Mucosa of descending colon (tissue), 3 donors: ENCODE measurements at regions not wholly inside any gene's neighbourhood (a gene's known extent, or its start where the extent isn't known, plus 50 kb on each side); places are given as distances from the start of the nearest gene placed in this dataset.

Experiments
- ATAC-seq: fragments of 200-7000 bp; cut with Tn5 transposase; one replicate; pipeline ENCODE4 v1.9.1; 2020; ENCODE audit warnings: mild to moderate bottlenecking, moderate library complexity
- DNase-seq, 3 donors: peaks; one replicate each; pipeline ENCODE4 v3.0.0-alpha.2; 2020
- H3K36me3 ChIP-seq: fragments of 200-600 bp; one replicate; pipeline ENCODE4 v1.8.0; 2021; ENCODE audit warnings: low read depth, mild to moderate bottlenecking
- H3K4me1 ChIP-seq: fragments of 200-600 bp; one replicate; pipeline ENCODE4 v1.8.0; 2021; ENCODE audit warnings: low read depth, mild to moderate bottlenecking
- H3K4me3 ChIP-seq: fragments of 200-600 bp; one replicate; pipeline ENCODE4 v1.8.0; 2021; ENCODE audit warnings: mild to moderate bottlenecking
- H3K9me3 ChIP-seq: fragments of 200-600 bp; one replicate; pipeline ENCODE4 v1.8.0; 2021; ENCODE audit warnings: mild to moderate bottlenecking
- intact Hi-C, 2 donors: fragments of 100-400 bp; cut with DNase I in 1 of 2; cut with micrococcal nuclease in 1 of 2; formaldehyde crosslinking; loops; one replicate each; pipeline versions ENCODE4 v1.11.0 to v1.11.1; 2022; cut with DNase I, micrococcal nuclease
- TF ChIP-seq, protein P1 (sequence below): fragments of 200-600 bp; IDR thresholded peaks from one replicate; pipeline ENCODE4 v1.8.0; 2022; ENCODE audit warnings: antibody characterized with exemption, mild to moderate bottlenecking
- donor health status: DM: no; HTN: no; CAD: no; lungs with moderate emphysema.
- donor health status: DM: no; HTN: no; CAD: no.
- donor health status: DM: no; HTN: yes; CAD: no.

DNA sequence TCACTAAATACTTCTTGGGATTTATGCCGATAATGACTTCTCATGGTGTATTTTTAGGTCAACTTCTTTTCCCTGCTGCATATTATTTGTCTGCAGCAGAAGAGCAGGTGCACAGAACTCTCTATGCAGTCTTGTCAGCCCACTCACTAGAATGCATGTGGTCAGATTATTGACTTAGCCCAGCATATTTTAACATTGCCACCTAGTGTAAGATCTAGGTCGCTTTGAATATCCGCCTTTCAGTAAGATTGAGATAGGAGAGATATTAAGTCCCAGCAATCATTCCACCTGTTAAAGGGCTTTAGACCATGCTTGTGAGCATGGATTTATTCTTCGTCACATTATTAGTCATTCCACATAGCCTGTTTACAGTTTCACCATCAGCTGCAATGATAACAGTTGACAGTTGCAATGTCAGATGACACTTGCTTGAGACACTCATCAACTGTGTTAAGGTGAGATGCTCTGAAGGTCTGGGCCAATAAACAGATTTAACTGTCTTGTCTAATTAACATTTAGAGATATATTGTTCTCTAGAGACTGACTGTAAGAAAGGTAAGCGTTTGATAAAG, 491.7 kb downstream of the ARL4A start:
- H3K4me3 ChIP-seq = no peak overlapping the region
- intact Hi-C loops = no loop called here
- H3K36me3 ChIP-seq = no peaks in the 10 kb centered on the region
- TF ChIP-seq, protein P1, sequence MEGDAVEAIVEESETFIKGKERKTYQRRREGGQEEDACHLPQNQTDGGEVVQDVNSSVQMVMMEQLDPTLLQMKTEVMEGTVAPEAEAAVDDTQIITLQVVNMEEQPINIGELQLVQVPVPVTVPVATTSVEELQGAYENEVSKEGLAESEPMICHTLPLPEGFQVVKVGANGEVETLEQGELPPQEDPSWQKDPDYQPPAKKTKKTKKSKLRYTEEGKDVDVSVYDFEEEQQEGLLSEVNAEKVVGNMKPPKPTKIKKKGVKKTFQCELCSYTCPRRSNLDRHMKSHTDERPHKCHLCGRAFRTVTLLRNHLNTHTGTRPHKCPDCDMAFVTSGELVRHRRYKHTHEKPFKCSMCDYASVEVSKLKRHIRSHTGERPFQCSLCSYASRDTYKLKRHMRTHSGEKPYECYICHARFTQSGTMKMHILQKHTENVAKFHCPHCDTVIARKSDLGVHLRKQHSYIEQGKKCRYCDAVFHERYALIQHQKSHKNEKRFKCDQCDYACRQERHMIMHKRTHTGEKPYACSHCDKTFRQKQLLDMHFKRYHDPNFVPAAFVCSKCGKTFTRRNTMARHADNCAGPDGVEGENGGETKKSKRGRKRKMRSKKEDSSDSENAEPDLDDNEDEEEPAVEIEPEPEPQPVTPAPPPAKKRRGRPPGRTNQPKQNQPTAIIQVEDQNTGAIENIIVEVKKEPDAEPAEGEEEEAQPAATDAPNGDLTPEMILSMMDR = no peak
- H3K9me3 ChIP-seq = no peaks in the 10 kb centered on the region
- ATAC-seq (no peak), DNase-seq (peak in 1 of 3 donors; percentile 2)
- no peaks in the 10 kb centered on the region for H3K4me1 ChIP-seq

DNA sequence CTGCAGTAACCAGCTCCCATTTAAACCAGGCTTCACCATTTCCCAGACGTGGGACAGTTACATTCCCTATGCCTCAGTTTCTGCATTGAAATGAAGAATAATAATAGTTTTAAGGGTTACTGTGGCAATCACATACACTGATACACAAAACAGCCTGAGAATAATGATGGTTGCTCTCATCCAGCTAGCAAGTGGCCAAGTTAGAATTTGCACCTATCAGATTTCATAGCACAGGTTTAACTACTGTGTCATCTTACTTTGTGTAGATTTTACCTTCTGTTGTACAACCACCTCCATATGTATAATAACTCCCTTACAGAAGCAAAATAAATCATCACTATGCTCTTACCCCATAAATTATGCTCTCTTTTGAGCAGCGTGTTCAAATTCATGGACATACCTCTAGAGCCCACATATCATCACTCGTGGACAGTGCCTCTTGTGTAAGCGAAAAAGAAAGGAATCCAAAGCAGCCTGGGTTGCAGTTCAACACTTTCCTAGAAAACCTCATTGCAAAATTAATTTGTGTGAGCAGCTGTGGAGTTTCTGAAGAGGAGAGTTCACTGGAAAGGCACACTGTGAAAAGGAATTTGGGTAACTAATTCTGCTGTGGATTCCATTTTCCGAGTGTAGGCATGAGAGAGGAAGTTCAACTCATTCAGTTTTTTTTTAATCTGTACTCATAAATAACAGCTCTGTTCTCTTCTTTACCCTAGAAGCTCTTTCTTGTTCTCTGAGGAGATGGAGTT, 492.5 kb downstream of the ARL4A start:
- TF ChIP-seq, protein P1 = no peak
- no peak for ATAC-seq
- Histone ChIP-seq H3K9me3 (no peaks in the 10 kb centered on the region), H3K36me3 (no peaks in the 10 kb centered on the region), H3K4me1 (no peaks in the 10 kb centered on the region), H3K4me3 (no peak overlapping the region)
- no peak for DNase-seq
- intact Hi-C loops = no loop called here

DNA sequence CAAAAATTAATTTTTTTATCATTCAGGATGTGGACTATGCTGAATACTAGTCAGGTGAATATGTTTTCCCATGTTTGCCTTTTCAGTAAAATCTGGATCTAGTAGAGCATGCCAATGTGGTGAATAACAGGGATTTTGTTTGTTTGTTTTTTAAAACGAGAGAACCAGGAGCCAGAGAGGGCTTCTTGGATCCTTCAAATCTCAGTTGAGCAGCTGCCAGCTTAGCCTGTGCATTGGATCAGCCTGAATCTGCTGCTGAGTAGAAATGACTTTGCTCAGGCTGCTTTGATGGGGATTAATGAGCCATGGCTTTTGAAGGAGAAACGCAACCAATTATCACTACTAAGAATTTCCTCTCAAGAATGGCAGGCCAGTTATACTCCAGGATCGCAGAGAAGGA, 493.8 kb downstream of the ARL4A start:
- no peak for DNase-seq
- intact Hi-C loops = no loop called here
- ATAC-seq = no peak
- Histone ChIP-seq H3K9me3 (no peaks in the 10 kb centered on the region), H3K36me3 (no peaks in the 10 kb centered on the region), H3K4me3 (no peak overlapping the region), H3K4me1 (no peaks in the 10 kb centered on the region)
- TF ChIP-seq, protein P1 = no peak

DNA sequence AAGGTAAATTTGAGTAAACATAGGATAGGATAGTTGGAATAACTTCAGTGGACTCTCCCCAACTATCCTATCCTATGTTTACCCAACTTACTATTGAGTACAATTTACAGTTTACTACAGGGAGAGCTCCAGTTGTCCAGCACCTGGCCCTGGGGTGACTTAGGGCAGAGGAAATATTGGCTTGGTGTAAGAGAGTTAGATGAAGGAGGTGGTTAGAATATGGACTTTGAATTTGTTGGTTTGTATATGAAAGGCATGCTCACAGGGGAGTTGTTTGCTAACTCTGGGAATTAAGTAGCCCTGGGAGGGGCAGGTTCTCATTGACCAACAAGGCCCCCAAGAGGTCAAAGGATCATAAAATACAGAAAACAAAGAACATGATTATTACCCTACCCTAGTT, 497.7 kb downstream of the ARL4A start:
- no peaks in the 10 kb centered on the region for H3K9me3 ChIP-seq
- intact Hi-C loops = no loop called here
- TF ChIP-seq, protein P1 = no peak
- no peak for ATAC-seq
- H3K36me3 ChIP-seq = no peaks in the 10 kb centered on the region
- DNase-seq = no peak
- H3K4me1 ChIP-seq = no peaks in the 10 kb centered on the region
- no peak overlapping the region for H3K4me3 ChIP-seq

DNA sequence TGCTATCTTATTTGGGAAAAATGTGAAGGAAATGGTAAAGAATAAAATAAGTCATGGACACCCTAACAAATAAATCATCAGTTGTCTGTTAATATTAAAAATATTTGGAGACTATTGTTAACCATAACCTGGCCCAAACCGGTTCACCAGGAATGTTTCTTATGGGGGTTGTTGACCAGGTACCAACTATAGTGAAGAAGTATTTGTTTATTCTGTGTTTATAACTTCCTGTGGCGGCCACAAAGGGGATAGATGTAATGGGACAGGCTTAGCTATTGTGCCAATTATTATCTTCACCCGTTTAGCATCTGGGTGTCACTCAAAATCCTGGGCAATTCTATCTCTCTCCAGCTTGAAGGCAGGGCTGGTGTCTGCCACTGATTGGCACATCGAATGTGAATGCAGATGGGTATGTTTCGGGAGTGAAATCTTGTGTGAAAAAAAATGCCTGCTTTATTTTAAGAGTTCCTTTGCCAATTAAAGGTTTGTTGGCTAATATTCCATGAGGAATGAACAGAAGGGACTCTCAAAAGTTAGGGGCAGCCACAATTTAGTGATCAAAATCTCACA, 500.9 kb downstream of the ARL4A start:
- Histone ChIP-seq H3K4me3 (no peak overlapping the region), H3K36me3 (no peaks in the 10 kb centered on the region), H3K9me3 (no peaks in the 10 kb centered on the region), H3K4me1 (no peaks in the 10 kb centered on the region)
- DNase-seq (no peak), ATAC-seq (no peak)
- TF ChIP-seq, protein P1 = no peak
- intact Hi-C loops = no loop called here
